ENCODE measurements at regions not wholly inside any gene's neighbourhood (a gene's known extent, or its start where the extent isn't known, plus 50 kb on each side); places are given as distances from the start of the nearest gene placed in this dataset.

- Histone ChIP-seq H3K9me2 (ENCODE audit: low read depth, low read length) (no peaks in the 10 kb centered on the region), H4K20me1 (ENCODE audit: insufficient read depth, low read length) (no peaks in the 10 kb centered on the region), H3K9ac (ENCODE audit: low read length) (no peak overlapping the region), H3K9me3 (ENCODE audit: low read length) (no peaks in the 10 kb centered on the region), H3K79me2 (ENCODE audit: insufficient read depth, low read length) (no peaks in the 10 kb centered on the region), H3K27me3 (ENCODE audit: insufficient read depth, low read length) (no peaks in the 10 kb centered on the region), H2AFZ (ENCODE audit: low read length) (no peak overlapping the region), H3K4me1 (ENCODE audit: insufficient read depth, low read length, severe bottlenecking) (no peaks in the 10 kb centered on the region), H3K27ac (ENCODE audit: low read depth, low read length, poor library complexity, severe bottlenecking) (no peak overlapping the region), H3F3A (ENCODE audit: insufficient read depth, low read length) (no peaks in the 10 kb centered on the region), H3K4me3 (ENCODE audit: low read depth, low read length, poor library complexity, severe bottlenecking) (no peak overlapping the region), H3K4me2 (ENCODE audit: low read length) (no peak overlapping the region), H3K36me3 (ENCODE audit: insufficient read depth, low read length) (no peaks in the 10 kb centered on the region)
- TF ChIP-seq CTCF (IDR thresholded peaks at IDR 0.05; ENCODE audit: low read length) (no peak), EZH2 (IDR thresholded peaks at IDR 0.05; ENCODE audit: borderline replicate concordance, low read length) (no peak)
These were observed 252.7 kb downstream of the CEMIP2 start for GRCh38 chr9:71515626-71516025.

GRCh38 chr9:71515107-71515506 is 253.2 kb downstream of the CEMIP2 start:
- no peaks in the 10 kb centered on the region for H4K20me1 ChIP-seq (ENCODE audit: insufficient read depth, low read length)
- no peak overlapping the region for H3K4me3 ChIP-seq (ENCODE audit: low read depth, low read length, poor library complexity, severe bottlenecking)
- H3K4me2 ChIP-seq (ENCODE audit: low read length), result no peak overlapping the region
- H3K79me2 ChIP-seq (ENCODE audit: insufficient read depth, low read length), result no peaks in the 10 kb centered on the region
- no peak overlapping the region for H3K27ac ChIP-seq (ENCODE audit: low read depth, low read length, poor library complexity, severe bottlenecking)
- H3K4me1 ChIP-seq (ENCODE audit: insufficient read depth, low read length, severe bottlenecking), result no peaks in the 10 kb centered on the region
- no peaks in the 10 kb centered on the region for H3K9me2 ChIP-seq (ENCODE audit: low read depth, low read length)
- no peaks in the 10 kb centered on the region for H3F3A ChIP-seq (ENCODE audit: insufficient read depth, low read length)
- no peaks in the 10 kb centered on the region for H3K36me3 ChIP-seq (ENCODE audit: insufficient read depth, low read length)
- no peaks in the 10 kb centered on the region for H3K27me3 ChIP-seq (ENCODE audit: insufficient read depth, low read length)
- H3K9me3 ChIP-seq (ENCODE audit: low read length), result no peaks in the 10 kb centered on the region
- H2AFZ ChIP-seq (ENCODE audit: low read length), result no peak overlapping the region
- no peak overlapping the region for H3K9ac ChIP-seq (ENCODE audit: low read length)
- TF ChIP-seq EZH2 (IDR thresholded peaks at IDR 0.05; ENCODE audit: borderline replicate concordance, low read length) (no peak), CTCF (IDR thresholded peaks at IDR 0.05; ENCODE audit: low read length) (no peak)

- no peaks in the 10 kb centered on the region for H3K79me2 ChIP-seq (ENCODE audit: insufficient read depth, low read length)
- H2AFZ ChIP-seq (ENCODE audit: low read length), result no peak overlapping the region
These were observed 253.9 kb downstream of the CEMIP2 start for GRCh38 chr9:71514344-71514975.

More at GRCh38 chr9:71514344-71514975, 253.9 kb downstream of the CEMIP2 start:
- no peak overlapping the region for H3K4me3 ChIP-seq (ENCODE audit: low read depth, low read length, poor library complexity, severe bottlenecking)
- no peaks in the 10 kb centered on the region for H3K36me3 ChIP-seq (ENCODE audit: insufficient read depth, low read length)
- no peak overlapping the region for H3K4me2 ChIP-seq (ENCODE audit: low read length)
- H3F3A ChIP-seq (ENCODE audit: insufficient read depth, low read length), result no peaks in the 10 kb centered on the region
- H3K27ac ChIP-seq (ENCODE audit: low read depth, low read length, poor library complexity, severe bottlenecking), result no peak overlapping the region
- no peaks in the 10 kb centered on the region for H3K9me2 ChIP-seq (ENCODE audit: low read depth, low read length)
- no peaks in the 10 kb centered on the region for H3K4me1 ChIP-seq (ENCODE audit: insufficient read depth, low read length, severe bottlenecking)
- H3K9ac ChIP-seq (ENCODE audit: low read length), result no peak overlapping the region
- H4K20me1 ChIP-seq (ENCODE audit: insufficient read depth, low read length), result no peaks in the 10 kb centered on the region
- no peaks in the 10 kb centered on the region for H3K27me3 ChIP-seq (ENCODE audit: insufficient read depth, low read length)
- TF ChIP-seq EZH2 (IDR thresholded peaks at IDR 0.05; ENCODE audit: borderline replicate concordance, low read length) (no peak), CTCF (IDR thresholded peaks at IDR 0.05; ENCODE audit: low read length) (no peak)
- H3K9me3 ChIP-seq (ENCODE audit: low read length), result no peaks in the 10 kb centered on the region
